GM12878 (cell line): ENCODE measurements at regions not wholly inside any gene's neighbourhood (a gene's known extent, or its start where the extent isn't known, plus 50 kb on each side); places are given as distances from the start of the nearest gene placed in this dataset.

ENCODE experiments used
- ATAC-seq: fragments of 200-7000 bp; cut with Tn5 transposase; 3 replicates; pipeline ENCODE4 v1.9.1; 2020; ENCODE audit warnings: mild to moderate bottlenecking, moderate library complexity
- BruUV-seq: library from RNA; stranded (reverse); fragments of 400-500 nt; replicated peaks from 2 replicates; lab custom pipeline; 2021; lab: Mats Ljungman, UMichigan
- CTCF ChIA-PET: fragments of 300-600 bp; sonication (Branson Sonifier 250); formaldehyde crosslinking; extraction: SDS; loops from one replicate; lab custom pipeline; 2021; ENCODE audit warnings: inconsistent platforms; lab: Yijun Ruan, JAX
- POLR2A ChIA-PET: fragments of 350-600 bp; formaldehyde crosslinking; extraction: SDS; loops from one replicate; lab custom pipeline; 2021; ENCODE audit warnings: inconsistent platforms; lab: Charles Lee
- RAD21 ChIA-PET: fragments of 300-600 bp; sonication (Branson Sonifier 250); formaldehyde crosslinking; loops from one replicate; lab custom pipeline; 2023; ENCODE audit warnings: antibody characterized with exemption; ENCODE audit not compliant: unreplicated experiment; lab: Charles Lee
- SMC1A ChIA-PET: fragments of 300-600 bp; sonication (Branson Sonifier 250); formaldehyde crosslinking; loops from one replicate; lab custom pipeline; 2023; ENCODE audit not compliant: unreplicated experiment, uncharacterized antibody; lab: Charles Lee
- DNase-seq: peaks from one replicate; pipeline ENCODE4 v3.0.0-alpha.2; 2011; ENCODE audit warnings: low read depth, low spot score
- FAIRE-seq: peaks from 3 replicates; lab custom pipeline; 2011; peaks lifted over from hg19 to GRCh38; lab: Jason Lieb, UNC
- H2AFZ ChIP-seq: 2 replicates; pipeline ENCODE4 v1.6.0; 2011; ENCODE audit warnings: low read depth, low read length, control low read depth; ENCODE audit not compliant: control insufficient read depth
- H3K27ac ChIP-seq: 2 replicates; pipeline ENCODE4 v1.5.1; 2011; ENCODE audit warnings: control low read depth; ENCODE audit not compliant: control insufficient read depth, insufficient read depth
- H3K27me3 ChIP-seq, 2 experiments: replicated peaks in 1 of 2; 2 replicates each; pipeline versions ENCODE4 v1.6.0 to v1.6.1; 2011; ENCODE audit warnings: low read length in 1 of 2; ENCODE audit not compliant: control insufficient read depth in 2 of 2, insufficient read depth in 2 of 2
- H3K36me3 ChIP-seq, 2 experiments: 2 replicates each; pipeline ENCODE4 v1.5.1; 2011; ENCODE audit warnings: low read length in 1 of 2; ENCODE audit not compliant: control insufficient read depth in 2 of 2, insufficient read depth in 2 of 2
- H3K4me1 ChIP-seq: 2 replicates; pipeline ENCODE4 v1.6.1; 2011; ENCODE audit warnings: mild to moderate bottlenecking, low read length, moderate library complexity, mixed read lengths; ENCODE audit not compliant: control insufficient read depth, insufficient read depth
- H3K4me2 ChIP-seq: 2 replicates; pipeline ENCODE4 v1.6.0; 2011; ENCODE audit warnings: control low read depth; ENCODE audit not compliant: control insufficient read depth, insufficient read depth
- H3K4me3 ChIP-seq: fragments of 200-600 bp; sonication (generic); 2 replicates; pipeline ENCODE4 v1.5.1; 2016
- H3K79me2 ChIP-seq: 2 replicates; pipeline ENCODE4 v1.6.0; 2011; ENCODE audit warnings: low read length; ENCODE audit not compliant: control insufficient read depth, insufficient read depth
- H3K9ac ChIP-seq: 2 replicates; pipeline ENCODE4 v1.8.0; 2011; ENCODE audit warnings: low read length, control low read depth, mixed read lengths; ENCODE audit not compliant: control insufficient read depth, insufficient read depth
- H3K9me3 ChIP-seq: replicated peaks from 3 replicates; pipeline ENCODE4 v1.5.1; 2011; ENCODE audit warnings: mild to moderate bottlenecking, low read length; ENCODE audit not compliant: control insufficient read depth, insufficient read depth
- H4K20me1 ChIP-seq: 2 replicates; pipeline ENCODE4 v1.6.0; 2011; ENCODE audit not compliant: control insufficient read depth, insufficient read depth
- ETV6 ChIP-seq, 2 experiments: fragments of 450-650 bp in 1 of 2; IDR thresholded peaks in 1 of 2; conservative IDR thresholded peaks in 1 of 2; 2 replicates each; pipeline ENCODE4 v1.6.1; 2014; ENCODE audit warnings: antibody characterized with exemption in 1 of 2, borderline replicate concordance in 1 of 2, low read depth in 1 of 2, mild to moderate bottlenecking in 1 of 2, moderate library complexity in 1 of 2
- FOXM1 ChIP-seq: IDR thresholded peaks from 2 replicates; pipeline ENCODE4 v1.6.1; 2012; ENCODE audit warnings: low read depth, mild to moderate bottlenecking, inconsistent platforms, low read length, moderate library complexity
- MTA2 ChIP-seq: fragments of 450-650 bp; IDR thresholded peaks from 2 replicates; pipeline ENCODE4 v1.6.1; 2016; ENCODE audit warnings: low read depth, mild to moderate bottlenecking, moderate library complexity
- NR2C1 ChIP-seq: fragments of 450-650 bp; IDR thresholded peaks from 2 replicates; pipeline ENCODE4 v1.6.1; 2017; ENCODE audit warnings: antibody characterized with exemption, mild to moderate bottlenecking, moderate library complexity
- SMARCA5 ChIP-seq: fragments of 450-650 bp; IDR thresholded peaks from 2 replicates; pipeline ENCODE4 v1.6.1; 2017; ENCODE audit warnings: mild to moderate bottlenecking
- SREBF2 ChIP-seq: IDR thresholded peaks from 2 replicates; pipeline ENCODE4 v1.6.1; 2012; ENCODE audit warnings: mild to moderate bottlenecking, low read length
- TBL1XR1 ChIP-seq: IDR thresholded peaks from 2 replicates; pipeline ENCODE4 v1.6.1; 2012; ENCODE audit warnings: low read depth, low read length, improper control_type of control experiment
- WGBS: methylation state at CpG from one replicate; pipeline ENCODE4 v1.1.6; 2016; ENCODE audit warnings: low lambda C conversion rate; ENCODE audit not compliant: insufficient replicate concordance, insufficient coverage; ENCODE audit errors: missing lambda C conversion rate; 5-methylcytosine and 5-hydroxymethylcytosine counted together
- in situ Hi-C: fragments of 300-500 bp; cut with MboI; formaldehyde crosslinking; loops from 9 replicates; pipeline ENCODE4 v1.14.3; 2018; ENCODE audit warnings: mixed read lengths
- intact Hi-C: fragments of 100-400 bp; cut with micrococcal nuclease; formaldehyde crosslinking; loops from one replicate; pipeline ENCODE4 v1.14.2; 2022; ENCODE audit not compliant: unreplicated experiment
- TF ChIP-seq, protein P1 (sequence below): fragments of 450-650 bp; IDR thresholded peaks from 2 replicates; pipeline ENCODE4 v1.6.1; 2016; ENCODE audit warnings: mild to moderate bottlenecking

DNA sequence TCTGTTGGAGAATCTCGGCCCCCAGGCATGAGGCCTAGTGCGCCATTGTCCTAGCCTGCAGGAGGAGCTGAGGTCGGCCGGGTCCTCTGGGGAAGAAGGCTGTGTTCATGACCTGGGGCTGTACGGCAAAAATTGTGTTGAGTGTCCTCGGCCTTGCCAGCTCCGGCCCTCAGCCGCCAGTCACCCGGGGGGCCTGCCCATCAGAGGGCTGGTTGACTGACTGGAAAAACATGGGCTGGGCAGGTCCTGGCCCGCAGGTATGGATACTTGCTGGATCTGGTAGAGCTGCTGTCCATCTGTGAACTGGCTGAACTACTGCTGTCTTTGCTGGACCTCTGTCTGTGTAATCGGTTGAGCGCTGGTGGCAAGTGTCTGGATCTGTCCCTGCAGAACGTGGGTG lies 136.7 kb upstream of the GAS1 start:
- CTCF ChIA-PET, result no interaction called here
- intact Hi-C loops, result no loop called here

DNA sequence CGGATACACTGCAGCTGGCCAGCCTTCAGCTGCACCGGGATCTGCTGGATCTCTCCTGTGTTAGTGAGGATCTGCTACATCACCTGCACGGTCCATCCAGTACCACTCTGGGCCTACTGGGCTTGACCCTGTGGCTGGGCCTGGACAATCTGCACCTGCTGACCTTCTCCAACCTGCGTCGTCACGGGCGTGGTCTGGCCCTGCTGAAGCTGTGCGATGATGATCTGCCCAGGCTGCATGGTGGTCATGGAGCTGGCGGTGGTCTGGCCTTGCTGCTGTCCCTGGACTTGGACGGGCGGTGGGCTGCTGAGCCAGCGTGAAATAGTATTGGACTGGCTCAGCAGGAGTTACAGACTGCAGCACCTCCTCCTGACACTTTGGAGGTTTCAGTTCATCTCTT lies 137.1 kb upstream of the GAS1 start:
- intact Hi-C loops, result no loop called here
- FAIRE-seq (no peak), ATAC-seq (no peak), DNase-seq (no peak)
- WGBS, result 40% methylated on average over 12 of the region's 12 CpGs
- no TSS peak for BruUV-seq
- H3K4me1 ChIP-seq, result no peaks in the 10 kb centered on the region
- H3K27ac ChIP-seq, result no peak overlapping the region
- H3K4me3 ChIP-seq, result no peak overlapping the region
- H3K9ac ChIP-seq, result no peak overlapping the region
- no peak overlapping the region for H3K4me2 ChIP-seq
- no peaks in the 10 kb centered on the region for H3K27me3 ChIP-seq
- H2AFZ ChIP-seq, result no peak overlapping the region
- no peaks in the 10 kb centered on the region for H3K9me3 ChIP-seq
- H3K36me3 ChIP-seq, result no peaks in the 10 kb centered on the region
- POLR2A ChIA-PET, result no interaction called here
- no peaks in the 10 kb centered on the region for H3K79me2 ChIP-seq
- RAD21 ChIA-PET, result no interaction called here
- TF ChIP-seq SMARCA5 (no peak), TBL1XR1 (no peak), ETV6 (conservative IDR thresholded peaks at IDR 0.05 in 1 of 2, IDR thresholded peaks at IDR 0.05 in 1 of 2; ENCODE audit: borderline replicate concordance in 1 of 2, low read depth in 1 of 2) (no peak), SREBF2 (no peak), FOXM1 (no peak)
- TF ChIP-seq, protein P1, sequence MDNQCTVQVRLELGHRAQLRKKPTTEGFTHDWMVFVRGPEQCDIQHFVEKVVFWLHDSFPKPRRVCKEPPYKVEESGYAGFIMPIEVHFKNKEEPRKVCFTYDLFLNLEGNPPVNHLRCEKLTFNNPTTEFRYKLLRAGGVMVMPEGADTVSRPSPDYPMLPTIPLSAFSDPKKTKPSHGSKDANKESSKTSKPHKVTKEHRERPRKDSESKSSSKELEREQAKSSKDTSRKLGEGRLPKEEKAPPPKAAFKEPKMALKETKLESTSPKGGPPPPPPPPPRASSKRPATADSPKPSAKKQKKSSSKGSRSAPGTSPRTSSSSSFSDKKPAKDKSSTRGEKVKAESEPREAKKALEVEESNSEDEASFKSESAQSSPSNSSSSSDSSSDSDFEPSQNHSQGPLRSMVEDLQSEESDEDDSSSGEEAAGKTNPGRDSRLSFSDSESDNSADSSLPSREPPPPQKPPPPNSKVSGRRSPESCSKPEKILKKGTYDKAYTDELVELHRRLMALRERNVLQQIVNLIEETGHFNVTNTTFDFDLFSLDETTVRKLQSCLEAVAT, result no peak
- in situ Hi-C loops, result no loop called here
- SMC1A ChIA-PET, result no interaction called here
- H4K20me1 ChIP-seq, result no peaks in the 10 kb centered on the region
- CTCF ChIA-PET, result no interaction called here

More for the DNA sequence above, 136.7 kb upstream of the GAS1 start:
- no TSS peak for BruUV-seq
- Histone ChIP-seq H3K36me3 (no peaks in the 10 kb centered on the region), H3K9me3 (no peaks in the 10 kb centered on the region), H3K4me3 (no peak overlapping the region), H3K79me2 (no peaks in the 10 kb centered on the region), H3K4me2 (no peak overlapping the region), H3K27me3 (no peaks in the 10 kb centered on the region), H4K20me1 (no peaks in the 10 kb centered on the region), H3K9ac (no peak overlapping the region), H3K4me1 (no peaks in the 10 kb centered on the region), H3K27ac (no peak overlapping the region), H2AFZ (no peak overlapping the region)
- ChIA-PET POLR2A (no interaction called here), RAD21 (no interaction called here), SMC1A (no interaction called here)
- FAIRE-seq (no peak), DNase-seq (no peak), ATAC-seq (no peak)
- 52% methylated on average over 13 of the region's 13 CpGs for WGBS
- no peak for TF ChIP-seq MTA2
- no peak for TF ChIP-seq NR2C1
- in situ Hi-C loops, result no loop called here
